Raji (cell line): ENCODE measurements at regions not wholly inside any gene's neighbourhood (a gene's known extent, or its start where the extent isn't known, plus 50 kb on each side); places are given as distances from the start of the nearest gene placed in this dataset.

ENCODE experiments used
- POLR2A ChIP-seq: IDR thresholded peaks from 2 replicates; pipeline ENCODE4 v1.6.1; 2011; ENCODE audit warnings: low read depth, low read length, control low read depth; ENCODE audit not compliant: insufficient read depth

DNA sequence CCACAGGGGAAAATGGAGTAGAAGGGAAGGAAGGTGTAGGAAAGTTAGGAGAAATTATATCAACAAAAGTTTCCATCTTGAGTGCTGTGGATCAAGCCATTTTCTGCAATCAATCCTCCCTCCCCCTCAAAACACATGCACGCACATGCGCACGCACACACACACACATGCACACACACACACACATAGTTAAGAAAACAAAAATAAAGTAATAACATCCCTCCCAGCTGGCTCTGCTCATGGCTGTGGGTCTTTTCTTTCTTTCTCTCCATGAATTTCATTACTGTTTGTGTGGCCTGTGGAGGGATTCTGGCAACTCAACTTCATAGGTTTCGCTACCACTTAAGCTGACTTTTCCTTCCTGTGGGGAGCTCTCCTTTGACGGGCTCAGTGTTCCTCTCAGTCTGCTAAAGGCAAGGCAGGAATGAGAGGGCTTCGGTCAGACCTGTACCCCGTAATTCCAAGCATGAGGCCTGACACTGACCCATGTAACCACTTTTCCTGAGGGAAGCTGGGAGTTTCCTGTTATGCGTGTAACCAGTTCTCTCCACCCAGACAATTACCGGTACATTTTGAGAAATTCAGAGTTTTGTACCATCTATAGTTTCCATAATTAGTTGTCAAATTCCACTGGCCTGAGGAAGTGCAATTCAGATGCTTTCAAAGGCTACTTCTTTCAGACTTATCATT, 79.8 kb downstream of the ZNF92 start:
- TF ChIP-seq POLR2A = no peak

DNA sequence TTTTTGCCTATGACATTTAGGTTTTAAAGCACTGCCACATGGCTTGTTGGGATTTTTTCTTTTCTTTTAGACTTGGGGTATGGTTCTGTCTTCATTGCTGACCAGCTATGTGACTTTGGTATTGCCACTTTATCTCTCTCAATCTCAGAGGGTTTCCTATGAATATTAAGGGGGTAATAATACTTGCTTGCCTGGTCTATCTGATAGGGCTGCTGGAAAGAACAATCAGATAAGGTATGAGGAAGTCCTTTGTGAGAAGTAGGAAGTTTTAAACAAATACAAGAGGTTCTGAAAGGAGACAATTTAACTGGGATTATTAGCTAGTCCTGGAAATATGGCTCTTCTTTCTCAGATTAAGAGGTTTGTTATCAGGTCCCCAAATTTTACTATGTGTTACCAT, 80.8 kb downstream of the ZNF92 start:
- no peak for TF ChIP-seq POLR2A

- no peak for TF ChIP-seq POLR2A
These were observed 84.0 kb downstream of the ZNF92 start for GRCh38 chr7:65457705-65458104.

- TF ChIP-seq POLR2A = no peak
These were observed 85.8 kb downstream of the ZNF92 start for GRCh38 chr7:65459438-65459837.

DNA sequence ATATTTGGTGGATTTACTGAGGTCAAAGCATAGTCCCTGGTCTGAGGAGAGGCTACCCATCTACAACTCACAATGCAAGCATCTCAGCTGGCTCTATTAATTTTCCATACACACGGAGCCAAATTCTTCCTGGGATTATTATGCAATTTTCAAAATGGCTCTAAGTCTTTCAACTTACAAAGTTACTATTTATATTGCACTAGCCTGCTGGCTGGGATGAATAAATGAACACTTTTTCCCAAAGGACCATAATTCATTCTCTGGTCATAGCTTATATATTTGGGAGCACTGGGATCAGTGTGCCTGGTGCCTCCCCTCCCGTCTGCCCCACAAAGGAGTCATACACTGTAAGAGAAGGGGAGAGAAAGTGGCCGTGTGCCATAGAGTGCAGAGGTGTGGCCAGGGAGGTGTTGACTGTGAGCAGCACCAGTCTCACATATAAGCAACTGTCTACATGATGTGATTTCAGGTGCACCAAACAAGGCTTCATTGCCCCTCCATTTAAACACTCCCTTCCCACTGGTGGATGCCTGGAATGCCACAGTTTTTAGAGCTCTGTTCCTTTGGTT, 88.6 kb downstream of the ZNF92 start:
- no peak for TF ChIP-seq POLR2A

DNA sequence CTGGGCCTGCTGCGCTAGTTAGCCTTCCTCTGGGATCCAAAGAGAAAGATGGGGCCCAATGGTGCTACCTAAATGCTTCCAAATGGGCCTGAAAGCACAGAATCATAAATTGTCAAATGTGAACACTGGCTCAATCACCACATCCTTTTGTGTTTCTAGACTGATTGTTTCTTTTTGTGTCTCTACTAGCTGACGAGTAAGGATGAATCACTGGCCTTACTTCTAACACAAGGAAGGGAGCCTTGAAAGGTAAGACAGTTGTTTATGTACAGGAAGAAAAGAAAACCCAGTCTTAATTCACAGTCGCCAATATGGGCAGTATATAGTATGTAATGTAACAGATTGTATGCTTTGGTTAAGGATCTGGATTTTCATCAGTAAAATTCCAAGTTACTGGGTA, 89.5 kb downstream of the ZNF92 start:
- no peak for TF ChIP-seq POLR2A

- TF ChIP-seq POLR2A = no peak
These were observed 97.9 kb downstream of the ZNF92 start for GRCh38 chr7:65471587-65471986.

DNA sequence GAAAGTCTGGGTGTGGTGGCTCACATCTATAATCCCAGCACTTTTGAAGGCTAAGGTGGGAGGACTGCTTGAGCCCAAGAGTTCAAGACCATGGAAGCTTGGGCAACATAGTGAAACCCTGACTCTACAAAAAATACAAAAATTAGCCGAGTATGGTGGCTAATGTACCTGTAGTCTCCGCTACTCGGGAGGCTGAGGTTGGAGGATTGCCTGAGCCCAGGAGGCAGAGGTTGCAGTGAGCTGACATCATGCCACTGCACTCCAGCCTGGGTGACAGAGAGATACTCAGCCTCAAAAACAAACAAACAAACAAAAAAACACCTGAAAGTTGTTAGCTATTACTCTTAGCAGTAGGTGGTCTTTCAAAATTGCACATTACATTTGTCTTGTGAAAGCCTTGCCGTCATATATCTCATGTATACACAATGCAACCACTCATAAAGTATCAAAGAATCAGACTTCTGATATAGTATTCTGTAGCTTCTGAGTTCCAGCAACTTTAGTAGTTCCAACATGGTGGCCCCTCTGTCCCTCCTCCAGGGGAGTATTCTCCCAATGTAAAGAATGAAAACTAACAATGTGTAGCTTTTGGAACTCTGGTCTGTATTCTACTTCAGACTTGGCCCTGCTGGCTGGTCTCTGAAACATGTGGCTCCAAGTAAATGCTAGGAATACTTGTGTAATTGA, 101.5 kb downstream of the ZNF92 start:
- no peak for TF ChIP-seq POLR2A

GRCh38 chr7:65475734-65476319, 102.2 kb downstream of the ZNF92 start:
- TF ChIP-seq POLR2A = peak; percentile 39

DNA sequence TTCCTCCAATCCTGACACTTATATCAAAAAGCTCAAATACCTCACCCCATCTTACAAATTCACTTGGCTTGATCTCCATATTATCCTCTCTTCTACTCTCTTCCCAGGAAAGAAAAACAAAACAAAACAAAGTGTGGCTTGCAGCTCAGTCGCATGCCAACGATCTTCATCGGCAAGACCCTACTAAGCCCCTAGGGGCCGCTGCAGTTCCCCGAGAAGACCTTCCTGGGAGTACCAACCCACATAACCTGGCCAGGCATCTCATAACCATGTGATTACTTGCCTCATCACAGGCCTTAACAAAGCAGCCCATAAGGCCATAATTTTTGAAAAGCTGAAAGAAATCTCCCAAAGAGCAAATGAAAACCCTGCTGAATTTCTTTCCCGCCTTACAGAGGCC, 103.7 kb downstream of the ZNF92 start:
- no peak for TF ChIP-seq POLR2A

GRCh38 chr7:65489260-65489767, 115.7 kb downstream of the ZNF92 start:
- TF ChIP-seq POLR2A = no peak

DNA sequence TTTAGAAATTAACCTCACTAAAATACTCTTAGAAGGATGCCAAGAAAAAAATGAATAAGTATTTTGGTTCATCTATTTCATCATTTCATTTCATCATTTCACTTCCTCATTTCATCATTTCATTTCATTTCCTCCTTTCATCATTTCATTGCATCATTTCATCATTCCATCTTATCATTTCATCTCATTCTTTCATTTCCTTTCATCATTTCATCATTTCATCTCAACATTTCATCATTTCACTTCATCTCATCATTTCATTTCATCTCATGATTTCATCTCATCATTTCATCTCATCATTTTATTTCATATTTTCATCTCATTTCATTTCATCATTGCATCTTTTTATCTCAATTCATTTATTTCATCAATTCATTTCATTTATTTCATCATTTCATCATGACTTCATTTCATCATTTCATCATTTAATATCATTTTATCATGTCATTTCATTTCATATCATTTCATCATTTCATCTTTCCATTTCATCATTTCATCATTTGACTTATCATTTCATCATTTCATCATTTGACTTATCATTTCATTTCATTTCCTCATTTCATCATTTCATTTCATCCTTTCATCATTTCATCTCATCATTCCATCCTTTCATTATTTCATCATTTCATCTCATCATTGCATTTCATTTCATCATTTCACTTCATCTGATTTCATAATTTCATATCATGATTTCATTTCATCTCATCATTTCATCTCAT, 129.9 kb downstream of the ZNF92 start:
- TF ChIP-seq POLR2A = no peak

DNA sequence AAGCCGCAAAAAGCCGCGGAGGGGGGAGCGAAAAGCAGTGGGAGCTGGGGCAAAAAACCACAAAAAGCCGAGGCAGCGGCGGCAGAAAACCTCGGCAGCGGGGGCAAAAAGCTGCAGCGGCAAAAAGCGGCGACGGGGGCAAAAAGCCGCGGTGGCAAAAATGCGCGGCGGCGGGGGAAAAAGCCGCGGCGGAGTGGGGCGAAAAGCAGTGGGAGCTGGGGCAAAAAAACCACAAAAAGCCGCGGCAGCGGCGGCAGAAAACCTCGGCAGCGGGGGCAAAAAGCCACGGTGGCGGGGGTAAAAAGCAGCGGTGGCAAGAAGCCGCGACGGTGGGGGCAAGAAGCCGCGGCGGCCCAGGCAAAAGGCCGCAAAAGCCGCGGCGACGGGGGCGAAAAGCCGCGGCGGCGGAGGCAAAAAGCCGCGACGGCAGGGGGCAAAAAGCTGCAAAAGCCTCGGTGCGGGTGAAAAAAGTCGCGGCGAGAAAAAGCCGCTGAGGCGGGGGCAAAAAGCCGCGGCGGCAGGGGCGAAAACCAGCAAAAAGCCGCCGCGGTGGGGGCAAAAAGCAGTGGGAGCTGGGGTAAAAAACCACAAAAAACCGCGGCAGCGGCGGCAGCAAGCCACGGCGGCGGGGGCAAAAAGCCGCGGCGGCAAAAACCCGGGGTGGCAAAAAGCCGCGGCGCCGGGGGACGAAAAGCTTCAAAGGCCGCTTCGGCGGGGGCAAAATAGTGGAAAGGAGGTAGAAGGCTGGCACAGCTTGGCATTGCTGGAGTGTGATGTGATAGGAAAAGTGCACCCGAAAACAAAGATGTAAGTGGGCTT, 135.9 kb downstream of the ZNF92 start:
- no peak for TF ChIP-seq POLR2A

GRCh38 chr7:65609131-65609530, 235.5 kb downstream of the ZNF92 start:
- TF ChIP-seq POLR2A = no peak
